ENCODE measurements at regions not wholly inside any gene's neighbourhood (a gene's known extent, or its start where the extent isn't known, plus 50 kb on each side); places are given as distances from the start of the nearest gene placed in this dataset.

DNA sequence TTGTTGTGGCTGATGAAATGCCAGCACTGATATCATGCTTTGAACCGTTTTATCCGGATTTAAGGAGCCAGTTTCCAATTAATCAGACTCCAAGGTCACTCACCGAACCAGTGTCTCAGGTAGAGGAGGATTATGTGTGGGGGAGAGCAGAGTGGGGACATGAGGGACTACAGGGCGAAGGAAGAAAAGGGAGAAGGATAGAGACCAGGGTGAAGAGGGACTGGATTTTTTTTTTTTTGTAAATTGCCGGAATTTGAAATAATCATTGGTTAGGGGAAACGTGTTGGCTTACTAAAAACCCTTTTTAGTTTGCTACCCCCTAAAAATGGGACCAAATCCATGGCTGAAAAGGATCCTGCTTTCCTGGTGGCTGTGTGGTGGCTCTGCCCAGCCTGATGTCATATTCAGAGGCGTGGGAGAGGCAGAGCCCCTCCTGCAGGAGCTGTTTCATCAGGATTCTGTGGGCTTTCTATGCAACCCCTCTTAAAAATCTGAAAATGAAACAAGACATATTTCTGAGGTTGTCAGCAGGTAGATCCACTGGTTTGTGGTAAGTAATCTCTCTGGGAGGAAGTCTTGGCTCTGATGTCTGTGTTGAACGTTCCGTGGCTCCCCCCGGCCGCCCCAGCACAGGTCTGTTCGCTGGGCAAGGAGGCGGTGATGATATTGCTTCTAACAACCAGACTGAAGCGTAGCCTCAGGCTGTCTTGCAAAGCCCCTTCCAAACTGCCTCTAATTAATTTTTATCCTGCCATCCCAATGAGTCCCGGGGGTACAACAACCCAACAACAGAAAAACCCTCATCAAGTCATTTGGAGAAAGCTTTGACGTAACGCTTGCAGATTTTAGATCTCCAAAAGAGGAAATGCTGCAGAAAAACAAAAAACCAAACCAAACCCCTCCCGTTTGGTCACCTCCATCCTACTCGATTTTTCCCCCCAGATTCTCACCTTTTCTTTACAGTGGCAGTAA lies 143.0 kb upstream of the ZFHX3 start:
- Histone ChIP-seq H3K9me3 (no peaks in the 10 kb centered on the region), H3K27me3 (no peaks in the 10 kb centered on the region), H3K4me3 (no peak overlapping the region), H3K36me3 (no peaks in the 10 kb centered on the region), H3K27ac (no peak overlapping the region), H3K4me1 (no peaks in the 10 kb centered on the region)
- intact Hi-C loops (cut with DNase I): loop anchor here (10.0 kb wide), 1 partner anchor 356 kb away; no protein-coding TSS in a partner anchor
- TF ChIP-seq, protein P1, sequence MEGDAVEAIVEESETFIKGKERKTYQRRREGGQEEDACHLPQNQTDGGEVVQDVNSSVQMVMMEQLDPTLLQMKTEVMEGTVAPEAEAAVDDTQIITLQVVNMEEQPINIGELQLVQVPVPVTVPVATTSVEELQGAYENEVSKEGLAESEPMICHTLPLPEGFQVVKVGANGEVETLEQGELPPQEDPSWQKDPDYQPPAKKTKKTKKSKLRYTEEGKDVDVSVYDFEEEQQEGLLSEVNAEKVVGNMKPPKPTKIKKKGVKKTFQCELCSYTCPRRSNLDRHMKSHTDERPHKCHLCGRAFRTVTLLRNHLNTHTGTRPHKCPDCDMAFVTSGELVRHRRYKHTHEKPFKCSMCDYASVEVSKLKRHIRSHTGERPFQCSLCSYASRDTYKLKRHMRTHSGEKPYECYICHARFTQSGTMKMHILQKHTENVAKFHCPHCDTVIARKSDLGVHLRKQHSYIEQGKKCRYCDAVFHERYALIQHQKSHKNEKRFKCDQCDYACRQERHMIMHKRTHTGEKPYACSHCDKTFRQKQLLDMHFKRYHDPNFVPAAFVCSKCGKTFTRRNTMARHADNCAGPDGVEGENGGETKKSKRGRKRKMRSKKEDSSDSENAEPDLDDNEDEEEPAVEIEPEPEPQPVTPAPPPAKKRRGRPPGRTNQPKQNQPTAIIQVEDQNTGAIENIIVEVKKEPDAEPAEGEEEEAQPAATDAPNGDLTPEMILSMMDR (IDR thresholded peaks at IDR 0.05): no peak
- DNase-seq (no peak), ATAC-seq (no peak)

- intact Hi-C loops (cut with DNase I): loop anchor here (10.0 kb wide), 1 partner anchor 355 kb away; no protein-coding TSS in a partner anchor
- no peak overlapping the region for H3K4me3 ChIP-seq
- H3K9me3 ChIP-seq: no peaks in the 10 kb centered on the region
- no peaks in the 10 kb centered on the region for H3K27me3 ChIP-seq
- no peaks in the 10 kb centered on the region for H3K36me3 ChIP-seq
- ATAC-seq (no peak), DNase-seq (no peak)
- TF ChIP-seq, protein P1 (IDR thresholded peaks at IDR 0.05): no peak
- no peaks in the 10 kb centered on the region for H3K4me1 ChIP-seq
- H3K27ac ChIP-seq: no peak overlapping the region
Observed at GRCh38 chr16:73190256-73190655, 142.3 kb upstream of the ZFHX3 start.

DNA sequence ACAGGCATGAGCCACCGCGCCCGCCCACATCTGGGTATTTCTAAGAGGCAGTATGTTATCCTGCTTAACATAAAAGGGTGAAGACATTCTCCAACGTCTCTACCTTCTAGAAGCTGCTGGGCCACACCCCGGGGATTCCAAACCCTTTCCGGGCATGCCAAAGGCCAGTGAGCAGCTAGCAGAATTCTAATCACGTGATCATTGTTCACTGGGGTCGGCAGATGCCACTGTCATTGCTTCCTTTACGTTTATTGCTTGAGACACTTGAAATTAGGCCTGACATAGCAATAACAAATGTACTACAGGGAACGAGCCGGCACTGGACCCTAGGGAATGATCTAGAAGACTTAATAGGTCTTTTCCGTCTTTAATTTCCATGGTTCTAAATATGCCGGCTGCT lies 141.2 kb upstream of the ZFHX3 start:
- Histone ChIP-seq H3K4me3 (no peak overlapping the region), H3K36me3 (no peaks in the 10 kb centered on the region), H3K9me3 (no peaks in the 10 kb centered on the region), H3K27ac (no peak overlapping the region), H3K4me1 (no peaks in the 10 kb centered on the region), H3K27me3 (no peaks in the 10 kb centered on the region)
- ATAC-seq: no peak
- TF ChIP-seq, protein P1 (IDR thresholded peaks at IDR 0.05): no peak
- intact Hi-C loops (cut with DNase I): no loop called here
- no peak for DNase-seq

DNA sequence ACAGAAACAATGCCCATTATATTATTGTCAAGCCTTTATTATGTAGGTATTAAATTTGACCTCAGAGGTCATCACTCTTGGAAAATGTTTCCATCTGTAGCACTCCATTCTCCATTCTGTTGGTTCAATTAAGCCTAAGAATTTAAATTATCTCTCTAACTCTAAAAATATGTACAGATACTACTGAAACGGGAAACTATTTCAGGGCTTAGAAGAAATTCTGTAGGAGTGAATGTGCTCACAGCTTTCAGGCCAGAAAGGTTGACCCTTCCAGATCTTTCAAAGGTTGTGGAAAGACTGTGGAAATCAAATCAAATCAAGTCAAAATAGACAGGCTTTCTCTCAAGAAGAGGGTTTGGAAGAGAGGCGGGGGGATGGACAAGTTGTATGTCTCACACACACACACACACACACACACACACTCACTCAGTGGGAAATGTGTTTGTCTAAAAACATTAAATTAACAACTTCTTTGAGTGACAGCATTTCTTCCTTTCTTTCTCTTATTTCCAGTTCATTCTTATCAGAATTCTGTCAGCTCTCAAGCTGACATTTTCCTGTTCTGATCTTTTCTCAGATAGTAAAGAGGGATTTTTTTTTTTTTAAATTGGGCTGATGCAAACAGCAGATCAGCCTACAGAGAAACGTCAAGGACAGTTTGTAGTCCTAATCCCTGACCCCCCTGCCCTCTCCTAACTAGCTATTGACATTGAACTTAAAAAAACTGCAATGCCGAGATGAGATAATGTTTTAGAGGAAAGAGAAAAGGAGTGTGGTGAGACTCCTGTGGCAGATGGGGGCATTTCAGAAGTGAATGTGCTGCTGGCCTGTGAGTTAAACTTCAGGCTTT lies 139.0 kb upstream of the ZFHX3 start:
- ATAC-seq (no peak), DNase-seq (no peak)
- H3K4me3 ChIP-seq: no peak overlapping the region
- no peak overlapping the region for H3K27ac ChIP-seq
- no peaks in the 10 kb centered on the region for H3K27me3 ChIP-seq
- no peaks in the 10 kb centered on the region for H3K4me1 ChIP-seq
- intact Hi-C loops (cut with DNase I): no loop called here
- no peaks in the 10 kb centered on the region for H3K9me3 ChIP-seq
- TF ChIP-seq, protein P1 (IDR thresholded peaks at IDR 0.05): no peak
- no peaks in the 10 kb centered on the region for H3K36me3 ChIP-seq

DNA sequence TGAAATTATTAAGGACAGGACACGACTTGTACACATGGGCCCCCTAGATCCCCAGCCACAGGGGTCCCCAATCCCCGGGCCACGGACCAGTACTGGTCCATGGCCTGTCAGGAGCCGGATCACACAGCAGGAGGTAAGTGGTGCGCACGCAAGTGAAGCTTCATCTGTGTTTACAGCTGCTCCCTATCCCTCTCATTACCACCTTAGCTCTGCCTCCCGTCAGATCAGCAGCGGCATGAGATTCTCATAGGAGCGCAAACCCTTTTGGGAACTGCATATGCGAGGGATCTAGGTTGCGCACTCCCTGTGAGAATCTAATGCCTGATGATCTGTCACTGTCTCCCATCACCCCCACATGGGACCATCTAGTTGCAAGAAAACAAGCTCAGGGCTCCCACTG lies 137.8 kb upstream of the ZFHX3 start:
- Histone ChIP-seq H3K9me3 (no peaks in the 10 kb centered on the region), H3K4me3 (no peak overlapping the region), H3K4me1 (no peaks in the 10 kb centered on the region), H3K36me3 (no peaks in the 10 kb centered on the region), H3K27ac (no peak overlapping the region), H3K27me3 (no peaks in the 10 kb centered on the region)
- TF ChIP-seq, protein P1 (IDR thresholded peaks at IDR 0.05): no peak
- ATAC-seq (no peak), DNase-seq (no peak)
- intact Hi-C loops (cut with DNase I): no loop called here
